HCT116 (cell line): ENCODE measurements at regions not wholly inside any gene's neighbourhood (a gene's known extent, or its start where the extent isn't known, plus 50 kb on each side); places are given as distances from the start of the nearest gene placed in this dataset.

Source experiments
- ATAC-seq: fragments of 200-7000 bp; cut with Tn5 transposase; 2 replicates; pipeline ENCODE4 v1.9.1; 2020; ENCODE audit warnings: mild to moderate bottlenecking, moderate library complexity
- BruUV-seq: library from RNA; stranded (reverse); fragments of 400-500 nt; replicated peaks from 2 replicates; lab custom pipeline; 2021; lab: Mats Ljungman, UMichigan
- CTCF ChIA-PET: fragments of 300-600 bp; sonication (Branson Sonifier 250); formaldehyde crosslinking; loops from one replicate; lab custom pipeline; 2021; ENCODE audit warnings: antibody characterized with exemption; lab: Charles Lee
- POLR2A ChIA-PET: fragments of 300-600, 350-600 bp; sonication (Branson Sonifier 250); formaldehyde crosslinking; loops from one replicate; lab custom pipeline; 2021; ENCODE audit warnings: antibody characterized with exemption; lab: Charles Lee
- RAD21 ChIA-PET, 2 experiments: fragments of 300-600 bp; sonication (Branson Sonifier 250); formaldehyde crosslinking; loops; one replicate each; lab custom pipeline; 2023; ENCODE audit warnings: low total read pairs in 2 of 2; ENCODE audit not compliant: uncharacterized antibody in 2 of 2, unreplicated experiment in 2 of 2, low non-redundant PET in 1 of 2; lab: Charles Lee
- DNase-seq: peaks from one replicate; pipeline ENCODE4 v3.0.0-alpha.2; 2010; ENCODE audit warnings: low read depth, low spot score
- H2AFZ ChIP-seq: fragments of 200-600 bp; shearing (Covaris generic), sonication (generic); 2 replicates; pipeline ENCODE4 v1.6.1; 2017; ENCODE audit warnings: low read depth, mixed run types, mixed read lengths, antibody characterized with exemption, low read length; ENCODE audit not compliant: poor library complexity, severe bottlenecking
- H3K27ac ChIP-seq: 2 replicates; pipeline ENCODE4 v1.5.1; 2012; ENCODE audit warnings: low read depth, low read length
- H3K27me3 ChIP-seq: fragments of 200-600 bp; sonication (generic); 2 replicates; pipeline ENCODE4 v1.6.1; 2016; ENCODE audit warnings: mixed run types, low read length, mixed read lengths; ENCODE audit not compliant: insufficient read depth
- H3K36me3 ChIP-seq, 2 experiments: fragments of 200-500 bp in 1 of 2; fragments of 200-600 bp in 1 of 2; sonication (Bioruptor generic) in 1 of 2; sonication (generic) in 1 of 2; 2 replicates each; pipeline versions ENCODE4 v1.5.1 to v1.6.1; 2014 to 2016; ENCODE audit warnings: low read length in 2 of 2, inconsistent platforms in 1 of 2, mixed read lengths in 1 of 2, mixed run types in 1 of 2; ENCODE audit not compliant: insufficient read depth in 2 of 2, control insufficient read depth in 1 of 2
- H3K4me1 ChIP-seq, 2 experiments: fragments of 200-600 bp in 1 of 2; sonication (generic) in 1 of 2; 2 replicates each; pipeline versions ENCODE4 v1.5.1 to v1.6.1; 2012 to 2017; ENCODE audit warnings: low read length in 2 of 2, inconsistent platforms in 1 of 2, mild to moderate bottlenecking in 1 of 2, mixed read lengths in 1 of 2, mixed run types in 1 of 2, moderate library complexity in 1 of 2; ENCODE audit not compliant: insufficient read depth in 2 of 2, control insufficient read depth in 1 of 2
- H3K4me2 ChIP-seq: fragments of 200-600 bp; sonication (generic); 2 replicates; pipeline ENCODE4 v1.6.1; 2017; ENCODE audit warnings: mixed run types, low read length, mixed read lengths
- H3K4me3 ChIP-seq, 2 experiments: fragments of 200-600 bp in 1 of 2; sonication (generic) in 1 of 2; replicated peaks in 1 of 2; 2 replicates each; pipeline ENCODE4 v1.5.1; 2011 to 2016; ENCODE audit warnings: low read length in 2 of 2, control low read depth in 1 of 2, low read depth in 1 of 2, mild to moderate bottlenecking in 1 of 2, mixed read lengths in 1 of 2, mixed run types in 1 of 2
- H3K79me2 ChIP-seq: fragments of 200-600 bp; sonication (generic); 2 replicates; pipeline ENCODE4 v1.6.1; 2017; ENCODE audit warnings: mild to moderate bottlenecking, mixed run types, low read length, moderate library complexity, mixed read lengths; ENCODE audit not compliant: insufficient read depth
- H3K9ac ChIP-seq: fragments of 200-600 bp; sonication (generic); 2 replicates; pipeline ENCODE4 v1.6.1; 2016; ENCODE audit warnings: low read length, mixed read lengths
- H3K9me2 ChIP-seq: fragments of 200-600 bp; sonication (generic), shearing (Covaris generic); 2 replicates; pipeline ENCODE4 v1.6.1; 2017; ENCODE audit warnings: mixed run types, mild to moderate bottlenecking, moderate library complexity; ENCODE audit not compliant: insufficient read depth
- H3K9me3 ChIP-seq, 2 experiments: fragments of 200-500 bp in 1 of 2; fragments of 200-600 bp in 1 of 2; sonication (Bioruptor generic) in 1 of 2; sonication (generic) in 1 of 2; 2 replicates each; pipeline ENCODE4 v1.6.1; 2014 to 2017; ENCODE audit warnings: low read length in 2 of 2, mixed read lengths in 2 of 2, inconsistent platforms in 1 of 2, low read depth in 1 of 2, mild to moderate bottlenecking in 1 of 2, mixed run types in 1 of 2, moderate library complexity in 1 of 2; ENCODE audit not compliant: control insufficient read depth in 1 of 2, insufficient read depth in 1 of 2
- H4K20me1 ChIP-seq: fragments of 200-600 bp; sonication (generic), shearing (Covaris generic); 2 replicates; pipeline ENCODE4 v1.6.1; 2017; ENCODE audit warnings: mixed run types, mild to moderate bottlenecking, moderate library complexity; ENCODE audit not compliant: insufficient read depth
- CBX3 ChIP-seq: IDR thresholded peaks from 2 replicates; pipeline ENCODE4 v1.6.1; 2012; ENCODE audit warnings: low read depth
- CEBPB ChIP-seq: IDR thresholded peaks from 2 replicates; pipeline ENCODE4 v1.6.1; 2012; ENCODE audit warnings: low read depth
- EGR1 ChIP-seq: IDR thresholded peaks from 2 replicates; pipeline ENCODE4 v1.6.1; 2012; ENCODE audit warnings: low read depth
- EZH2 ChIP-seq: fragments of 200-600 bp; sonication (generic); IDR thresholded peaks from 2 replicates; pipeline ENCODE4 v1.6.1; 2017; ENCODE audit warnings: antibody characterized with exemption, mixed run types
- FOSL1 ChIP-seq: IDR thresholded peaks from 2 replicates; pipeline ENCODE4 v1.6.1; 2012; ENCODE audit warnings: low read depth
- POLR2A ChIP-seq: IDR thresholded peaks from 2 replicates; pipeline ENCODE4 v1.7.0; 2011; ENCODE audit warnings: borderline replicate concordance; ENCODE audit not compliant: insufficient read depth, insufficient read length; ENCODE audit errors: extremely low read depth
- POLR2AphosphoS5 ChIP-seq: IDR thresholded peaks from 2 replicates; pipeline ENCODE4 v1.6.1; 2011; ENCODE audit warnings: mild to moderate bottlenecking, low read depth, low read length, moderate library complexity
- SIN3A ChIP-seq: IDR thresholded peaks from 2 replicates; pipeline ENCODE4 v1.6.1; 2012; ENCODE audit warnings: low read depth
- SRF ChIP-seq: IDR thresholded peaks from 2 replicates; pipeline ENCODE4 v1.6.1; 2012; ENCODE audit warnings: low read depth
- TCF7L2 ChIP-seq: IDR thresholded peaks from 2 replicates; pipeline ENCODE4 v1.7.0; 2011; ENCODE audit warnings: borderline replicate concordance, inconsistent platforms; ENCODE audit not compliant: insufficient read depth, insufficient read length; ENCODE audit errors: extremely low read depth
- ZFX ChIP-seq: fragments of 450-650 bp; IDR thresholded peaks from 2 replicates; pipeline ENCODE4 v1.6.1; 2017
- ZNF274 ChIP-seq: fragments of 200-500 bp; sonication (Bioruptor generic); IDR thresholded peaks from 2 replicates; pipeline ENCODE4 v1.6.1; 2014; ENCODE audit warnings: mild to moderate bottlenecking, low read depth, low read length, inconsistent platforms
- intact Hi-C: fragments of 100-400 bp; cut with micrococcal nuclease; formaldehyde crosslinking; loops from 2 replicates; pipeline ENCODE4 v1.10.0; 2022
- TF ChIP-seq, protein P1 (sequence below): IDR thresholded peaks from 2 replicates; pipeline ENCODE4 v1.6.1; 2012
- TF ChIP-seq, protein P2 (sequence below): IDR thresholded peaks from 2 replicates; pipeline ENCODE4 v1.6.1; 2012; ENCODE audit warnings: low read depth
- TF ChIP-seq, protein P3 (sequence below): IDR thresholded peaks from 2 replicates; pipeline ENCODE4 v1.6.1; 2011; ENCODE audit warnings: mild to moderate bottlenecking, low read length, moderate library complexity; ENCODE audit not compliant: insufficient replicate concordance; ENCODE audit errors: extremely low read depth

DNA sequence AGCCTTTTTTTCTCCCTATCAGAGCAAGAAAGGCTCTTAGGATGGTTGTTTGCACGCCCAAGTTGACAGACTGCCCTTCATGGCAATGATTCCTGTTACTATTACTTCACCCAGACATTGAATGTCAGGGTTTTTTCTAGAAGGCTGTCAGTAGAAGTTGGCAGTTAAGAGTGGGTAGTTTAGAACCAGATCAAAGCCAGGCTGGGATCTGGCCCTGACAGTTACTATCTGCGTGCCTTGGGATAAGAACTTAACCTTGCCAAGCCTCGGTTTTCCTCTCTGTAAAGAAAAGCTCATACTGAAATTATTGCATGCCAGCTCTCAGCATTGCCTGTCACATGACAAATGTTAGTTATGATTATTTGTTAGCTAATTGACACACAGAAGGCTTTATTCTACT lies 58.7 kb upstream of the PPP2R5A start (continued):
- no peak for TF ChIP-seq POLR2A

DNA sequence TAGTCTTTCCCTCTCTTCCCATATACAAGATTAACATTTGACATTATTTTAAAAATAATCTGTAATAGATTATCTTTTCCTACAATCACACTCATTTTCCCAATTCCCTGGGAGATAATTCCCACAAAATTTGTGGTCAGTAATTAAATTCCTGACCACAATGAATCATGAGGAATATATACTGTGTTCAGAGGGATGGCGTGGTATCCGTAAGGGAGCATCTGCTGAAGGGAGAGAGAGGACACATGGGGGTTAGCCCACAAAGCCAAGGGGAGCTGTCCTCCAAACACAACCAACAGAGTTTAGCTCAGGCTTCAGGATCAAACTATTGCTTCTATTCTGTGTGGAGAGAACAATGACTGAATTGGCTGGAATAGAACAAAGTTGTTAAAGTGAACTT lies 57.1 kb upstream of the PPP2R5A start:
- Histone ChIP-seq H2AFZ (no peak overlapping the region), H3K9me2 (no peaks in the 10 kb centered on the region), H3K27ac (no peak overlapping the region), H3K36me3 (no peaks in the 10 kb centered on the region), H3K9ac (no peak overlapping the region), H3K79me2 (no peaks in the 10 kb centered on the region), H4K20me1 (no peaks in the 10 kb centered on the region), H3K9me3 (no peaks in the 10 kb centered on the region), H3K4me3 (no peak overlapping the region), H3K27me3 (no peaks in the 10 kb centered on the region), H3K4me1 (no peaks in the 10 kb centered on the region), H3K4me2 (no peak overlapping the region)
- no TSS peak for BruUV-seq
- RAD21 ChIA-PET: no interaction called here
- CTCF ChIA-PET: no interaction called here
- no peak for TF ChIP-seq EGR1
- TF ChIP-seq, protein P1, sequence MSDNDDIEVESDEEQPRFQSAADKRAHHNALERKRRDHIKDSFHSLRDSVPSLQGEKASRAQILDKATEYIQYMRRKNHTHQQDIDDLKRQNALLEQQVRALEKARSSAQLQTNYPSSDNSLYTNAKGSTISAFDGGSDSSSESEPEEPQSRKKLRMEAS: no peak
- no peak for TF ChIP-seq ZNF274
- TF ChIP-seq, protein P2, sequence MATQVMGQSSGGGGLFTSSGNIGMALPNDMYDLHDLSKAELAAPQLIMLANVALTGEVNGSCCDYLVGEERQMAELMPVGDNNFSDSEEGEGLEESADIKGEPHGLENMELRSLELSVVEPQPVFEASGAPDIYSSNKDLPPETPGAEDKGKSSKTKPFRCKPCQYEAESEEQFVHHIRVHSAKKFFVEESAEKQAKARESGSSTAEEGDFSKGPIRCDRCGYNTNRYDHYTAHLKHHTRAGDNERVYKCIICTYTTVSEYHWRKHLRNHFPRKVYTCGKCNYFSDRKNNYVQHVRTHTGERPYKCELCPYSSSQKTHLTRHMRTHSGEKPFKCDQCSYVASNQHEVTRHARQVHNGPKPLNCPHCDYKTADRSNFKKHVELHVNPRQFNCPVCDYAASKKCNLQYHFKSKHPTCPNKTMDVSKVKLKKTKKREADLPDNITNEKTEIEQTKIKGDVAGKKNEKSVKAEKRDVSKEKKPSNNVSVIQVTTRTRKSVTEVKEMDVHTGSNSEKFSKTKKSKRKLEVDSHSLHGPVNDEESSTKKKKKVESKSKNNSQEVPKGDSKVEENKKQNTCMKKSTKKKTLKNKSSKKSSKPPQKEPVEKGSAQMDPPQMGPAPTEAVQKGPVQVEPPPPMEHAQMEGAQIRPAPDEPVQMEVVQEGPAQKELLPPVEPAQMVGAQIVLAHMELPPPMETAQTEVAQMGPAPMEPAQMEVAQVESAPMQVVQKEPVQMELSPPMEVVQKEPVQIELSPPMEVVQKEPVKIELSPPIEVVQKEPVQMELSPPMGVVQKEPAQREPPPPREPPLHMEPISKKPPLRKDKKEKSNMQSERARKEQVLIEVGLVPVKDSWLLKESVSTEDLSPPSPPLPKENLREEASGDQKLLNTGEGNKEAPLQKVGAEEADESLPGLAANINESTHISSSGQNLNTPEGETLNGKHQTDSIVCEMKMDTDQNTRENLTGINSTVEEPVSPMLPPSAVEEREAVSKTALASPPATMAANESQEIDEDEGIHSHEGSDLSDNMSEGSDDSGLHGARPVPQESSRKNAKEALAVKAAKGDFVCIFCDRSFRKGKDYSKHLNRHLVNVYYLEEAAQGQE: no peak
- TF ChIP-seq POLR2A: no peak
- no peak for TF ChIP-seq FOSL1
- TF ChIP-seq EZH2: no peak
- TF ChIP-seq SRF: no peak
- no peak for TF ChIP-seq POLR2AphosphoS5
- no peak for TF ChIP-seq SIN3A
- TF ChIP-seq, protein P3, sequence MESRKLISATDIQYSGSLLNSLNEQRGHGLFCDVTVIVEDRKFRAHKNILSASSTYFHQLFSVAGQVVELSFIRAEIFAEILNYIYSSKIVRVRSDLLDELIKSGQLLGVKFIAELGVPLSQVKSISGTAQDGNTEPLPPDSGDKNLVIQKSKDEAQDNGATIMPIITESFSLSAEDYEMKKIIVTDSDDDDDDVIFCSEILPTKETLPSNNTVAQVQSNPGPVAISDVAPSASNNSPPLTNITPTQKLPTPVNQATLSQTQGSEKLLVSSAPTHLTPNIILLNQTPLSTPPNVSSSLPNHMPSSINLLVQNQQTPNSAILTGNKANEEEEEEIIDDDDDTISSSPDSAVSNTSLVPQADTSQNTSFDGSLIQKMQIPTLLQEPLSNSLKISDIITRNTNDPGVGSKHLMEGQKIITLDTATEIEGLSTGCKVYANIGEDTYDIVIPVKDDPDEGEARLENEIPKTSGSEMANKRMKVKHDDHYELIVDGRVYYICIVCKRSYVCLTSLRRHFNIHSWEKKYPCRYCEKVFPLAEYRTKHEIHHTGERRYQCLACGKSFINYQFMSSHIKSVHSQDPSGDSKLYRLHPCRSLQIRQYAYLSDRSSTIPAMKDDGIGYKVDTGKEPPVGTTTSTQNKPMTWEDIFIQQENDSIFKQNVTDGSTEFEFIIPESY: no peak
- no peak for TF ChIP-seq ZFX
- no peak for TF ChIP-seq CBX3
- no peak for TF ChIP-seq CEBPB
- no peak for TF ChIP-seq TCF7L2
- intact Hi-C loops: no loop called here
- DNase-seq: no peak
- POLR2A ChIA-PET: no interaction called here
- no peak for ATAC-seq
